ENCODE measurements at regions not wholly inside any gene's neighbourhood (a gene's known extent, or its start where the extent isn't known, plus 50 kb on each side); places are given as distances from the start of the nearest gene placed in this dataset.

DNA sequence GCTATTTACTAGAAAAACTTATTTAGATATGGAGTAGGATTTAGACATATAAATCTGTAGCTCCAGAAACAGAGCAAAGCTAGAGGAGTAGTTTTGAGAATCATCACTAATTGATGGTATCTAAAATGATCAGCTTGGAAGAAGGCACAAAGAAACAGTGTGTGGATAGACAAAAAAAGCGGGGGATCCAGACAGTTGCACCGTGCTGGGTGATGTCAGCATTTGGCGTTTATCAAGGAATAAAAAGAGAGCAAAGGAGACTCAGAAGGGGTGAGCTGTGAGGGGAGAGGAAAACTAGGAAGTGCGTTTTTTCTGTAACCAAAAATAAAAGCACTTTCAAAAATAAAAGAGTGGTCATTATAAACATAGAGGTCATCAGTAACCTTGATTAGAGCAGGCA lies 90.5 kb upstream of the GPRIN3 start:
- H3K36me3 ChIP-seq (ENCODE audit: control insufficient read depth in 2 of 2, insufficient read depth in 2 of 2, low read length in 1 of 2), result no peaks in the 10 kb centered on the region
- H3K4me2 ChIP-seq (ENCODE audit: control insufficient read depth, insufficient read depth), result no peak overlapping the region
- H3K4me1 ChIP-seq (ENCODE audit: control insufficient read depth, insufficient read depth, low read length), result no peaks in the 10 kb centered on the region
- no TSS peak for BruUV-seq (replicated peaks)
- 5% methylated on average over 4 of the region's 4 CpGs for WGBS (ENCODE audit: insufficient coverage, insufficient replicate concordance, low lambda C conversion rate, missing lambda C conversion rate)
- in situ Hi-C loops (cut with MboI), result no loop called here
- FAIRE-seq (no peak), ATAC-seq (no peak), DNase-seq (ENCODE audit: low read depth, low spot score) (no peak)
- H3K9me3 ChIP-seq (replicated peaks; ENCODE audit: control insufficient read depth, insufficient read depth, low read length), result no peaks in the 10 kb centered on the region
- TF ChIP-seq, protein P1, sequence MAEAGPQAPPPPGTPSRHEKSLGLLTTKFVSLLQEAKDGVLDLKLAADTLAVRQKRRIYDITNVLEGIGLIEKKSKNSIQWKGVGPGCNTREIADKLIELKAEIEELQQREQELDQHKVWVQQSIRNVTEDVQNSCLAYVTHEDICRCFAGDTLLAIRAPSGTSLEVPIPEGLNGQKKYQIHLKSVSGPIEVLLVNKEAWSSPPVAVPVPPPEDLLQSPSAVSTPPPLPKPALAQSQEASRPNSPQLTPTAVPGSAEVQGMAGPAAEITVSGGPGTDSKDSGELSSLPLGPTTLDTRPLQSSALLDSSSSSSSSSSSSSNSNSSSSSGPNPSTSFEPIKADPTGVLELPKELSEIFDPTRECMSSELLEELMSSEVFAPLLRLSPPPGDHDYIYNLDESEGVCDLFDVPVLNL (IDR thresholded peaks at IDR 0.05; ENCODE audit: low read depth, low read length), result no peak
- TF ChIP-seq ZSCAN29 (IDR thresholded peaks at IDR 0.05) (no peak), YBX1 (IDR thresholded peaks at IDR 0.05) (no peak), SUPT20H (IDR thresholded peaks at IDR 0.05; ENCODE audit: borderline replicate concordance, control insufficient read depth, low read depth, low read length) (no peak)
- TF ChIP-seq, protein P2, sequence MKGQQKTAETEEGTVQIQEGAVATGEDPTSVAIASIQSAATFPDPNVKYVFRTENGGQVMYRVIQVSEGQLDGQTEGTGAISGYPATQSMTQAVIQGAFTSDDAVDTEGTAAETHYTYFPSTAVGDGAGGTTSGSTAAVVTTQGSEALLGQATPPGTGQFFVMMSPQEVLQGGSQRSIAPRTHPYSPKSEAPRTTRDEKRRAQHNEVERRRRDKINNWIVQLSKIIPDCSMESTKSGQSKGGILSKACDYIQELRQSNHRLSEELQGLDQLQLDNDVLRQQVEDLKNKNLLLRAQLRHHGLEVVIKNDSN (IDR thresholded peaks at IDR 0.05; ENCODE audit: borderline replicate concordance, extremely low read length, insufficient read depth, low read depth, low read length), result no peak
- no peaks in the 10 kb centered on the region for H4K20me1 ChIP-seq (ENCODE audit: control insufficient read depth, insufficient read depth)
- RAD21 ChIA-PET (ENCODE audit: unreplicated experiment), result no interaction called here
- intact Hi-C loops (cut with micrococcal nuclease; ENCODE audit: unreplicated experiment), result no loop called here
- H3K9ac ChIP-seq (ENCODE audit: control insufficient read depth, insufficient read depth, low read length), result no peak overlapping the region
- CTCF ChIA-PET, result interaction anchor here (1.7 to 1.8 kb wide), 2 partner anchors 13 to 172 kb away, joined by 4 to 5 read pairs; no protein-coding TSS in a partner anchor
- no peaks in the 10 kb centered on the region for H3K79me2 ChIP-seq (ENCODE audit: control insufficient read depth, insufficient read depth, low read length)
- no peak overlapping the region for H2AFZ ChIP-seq (ENCODE audit: control insufficient read depth, low read depth, low read length)
- no peak overlapping the region for H3K4me3 ChIP-seq
- H3K27ac ChIP-seq (ENCODE audit: control insufficient read depth, insufficient read depth), result no peak overlapping the region
- H3K27me3 ChIP-seq (replicated peaks in 1 of 2; ENCODE audit: control insufficient read depth in 2 of 2, insufficient read depth in 2 of 2, low read length in 1 of 2), result peaks cover 0 to 6% of the 10 kb centered on the region in 2 experiments; a peak in 1 of 4 replicates
- SMC1A ChIA-PET (ENCODE audit: uncharacterized antibody, unreplicated experiment), result interaction anchor here (0.8 to 1.1 kb wide), 4 partner anchors 11 to 156 kb away, joined by 3 read pairs; no protein-coding TSS in a partner anchor
- POLR2A ChIA-PET, result no interaction called here

DNA sequence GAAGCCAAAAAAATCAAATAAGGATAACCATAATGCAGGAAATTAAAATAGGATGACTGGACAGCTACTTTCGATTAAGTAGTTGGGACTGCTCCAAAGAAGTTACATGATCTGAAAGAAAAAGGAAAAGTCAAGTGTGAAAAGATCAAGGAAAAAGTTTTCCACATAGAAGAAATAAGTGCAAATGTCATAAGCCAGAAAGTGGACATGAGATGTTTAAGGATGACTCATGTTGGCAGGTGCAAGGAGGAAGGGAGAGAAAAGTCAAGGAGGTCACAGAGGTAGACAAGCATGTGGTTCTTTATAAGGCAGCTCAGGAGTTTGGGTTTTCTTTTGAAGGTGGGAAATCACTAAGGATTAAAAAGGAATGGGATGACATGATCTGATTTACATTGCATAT lies 89.8 kb upstream of the GPRIN3 start:
- no peaks in the 10 kb centered on the region for H3K79me2 ChIP-seq (ENCODE audit: control insufficient read depth, insufficient read depth, low read length)
- no peak overlapping the region for H3K4me2 ChIP-seq (ENCODE audit: control insufficient read depth, insufficient read depth)
- H3K36me3 ChIP-seq (ENCODE audit: control insufficient read depth in 2 of 2, insufficient read depth in 2 of 2, low read length in 1 of 2), result no peaks in the 10 kb centered on the region
- RAD21 ChIA-PET (ENCODE audit: unreplicated experiment), result no interaction called here
- H3K27ac ChIP-seq (ENCODE audit: control insufficient read depth, insufficient read depth), result no peak overlapping the region
- H4K20me1 ChIP-seq (ENCODE audit: control insufficient read depth, insufficient read depth), result no peaks in the 10 kb centered on the region
- in situ Hi-C loops (cut with MboI), result no loop called here
- intact Hi-C loops (cut with micrococcal nuclease; ENCODE audit: unreplicated experiment), result no loop called here
- POLR2A ChIA-PET, result no interaction called here
- H3K9ac ChIP-seq (ENCODE audit: control insufficient read depth, insufficient read depth, low read length), result no peak overlapping the region
- FAIRE-seq (no peak), ATAC-seq (no peak), DNase-seq (ENCODE audit: low read depth, low spot score) (no peak)
- no peaks in the 10 kb centered on the region for H3K9me3 ChIP-seq (replicated peaks; ENCODE audit: control insufficient read depth, insufficient read depth, low read length)
- H2AFZ ChIP-seq (ENCODE audit: control insufficient read depth, low read depth, low read length), result no peak overlapping the region
- H3K27me3 ChIP-seq (replicated peaks in 1 of 2; ENCODE audit: control insufficient read depth in 2 of 2, insufficient read depth in 2 of 2, low read length in 1 of 2), result peaks cover 0 to 6% of the 10 kb centered on the region in 2 experiments; a peak in 1 of 4 replicates
- CTCF ChIA-PET, result interaction anchor here (1.7 kb wide), 1 partner anchor 14 kb away, joined by 4 read pairs; no protein-coding TSS in a partner anchor
- 0% methylated on average over 1 of the region's 1 CpG for WGBS (ENCODE audit: insufficient coverage, insufficient replicate concordance, low lambda C conversion rate, missing lambda C conversion rate)
- no TSS peak for BruUV-seq (replicated peaks)
- no peak overlapping the region for H3K4me3 ChIP-seq
- SMC1A ChIA-PET (ENCODE audit: uncharacterized antibody, unreplicated experiment), result interaction anchor here (1.1 kb wide), 1 partner anchor 86 kb away, joined by 3 read pairs; no protein-coding TSS in a partner anchor
- no peaks in the 10 kb centered on the region for H3K4me1 ChIP-seq (ENCODE audit: control insufficient read depth, insufficient read depth, low read length)
- TF ChIP-seq TAF1 (IDR thresholded peaks at IDR 0.05; ENCODE audit: borderline replicate concordance, low read depth, low read length) (no peak), SIN3A (IDR thresholded peaks at IDR 0.05; ENCODE audit: low read depth, low read length) (no peak), LARP7 (IDR thresholded peaks at IDR 0.05) (no peak), JUNB (IDR thresholded peaks at IDR 0.05) (no peak), EGR1 (IDR thresholded peaks at IDR 0.05; ENCODE audit: borderline replicate concordance in 1 of 2, low read depth in 2 of 2, low read length in 2 of 2) (no peak), EP300 (IDR thresholded peaks at IDR 0.05; ENCODE audit: borderline replicate concordance in 1 of 2, control insufficient read depth in 1 of 2, low read depth in 2 of 2, low read length in 2 of 2) (no peak), IKZF2 (IDR thresholded peaks at IDR 0.05) (no peak), FOXK2 (IDR thresholded peaks at IDR 0.05) (no peak), RUNX3 (IDR thresholded peaks at IDR 0.05; ENCODE audit: low read length) (no peak)
- TF ChIP-seq, protein P3, sequence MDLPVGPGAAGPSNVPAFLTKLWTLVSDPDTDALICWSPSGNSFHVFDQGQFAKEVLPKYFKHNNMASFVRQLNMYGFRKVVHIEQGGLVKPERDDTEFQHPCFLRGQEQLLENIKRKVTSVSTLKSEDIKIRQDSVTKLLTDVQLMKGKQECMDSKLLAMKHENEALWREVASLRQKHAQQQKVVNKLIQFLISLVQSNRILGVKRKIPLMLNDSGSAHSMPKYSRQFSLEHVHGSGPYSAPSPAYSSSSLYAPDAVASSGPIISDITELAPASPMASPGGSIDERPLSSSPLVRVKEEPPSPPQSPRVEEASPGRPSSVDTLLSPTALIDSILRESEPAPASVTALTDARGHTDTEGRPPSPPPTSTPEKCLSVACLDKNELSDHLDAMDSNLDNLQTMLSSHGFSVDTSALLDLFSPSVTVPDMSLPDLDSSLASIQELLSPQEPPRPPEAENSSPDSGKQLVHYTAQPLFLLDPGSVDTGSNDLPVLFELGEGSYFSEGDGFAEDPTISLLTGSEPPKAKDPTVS (IDR thresholded peaks at IDR 0.05; ENCODE audit: low read depth, low read length), result no peak
